ENCODE measurements at regions not wholly inside any gene's neighbourhood (a gene's known extent, or its start where the extent isn't known, plus 50 kb on each side); places are given as distances from the start of the nearest gene placed in this dataset.

DNA sequence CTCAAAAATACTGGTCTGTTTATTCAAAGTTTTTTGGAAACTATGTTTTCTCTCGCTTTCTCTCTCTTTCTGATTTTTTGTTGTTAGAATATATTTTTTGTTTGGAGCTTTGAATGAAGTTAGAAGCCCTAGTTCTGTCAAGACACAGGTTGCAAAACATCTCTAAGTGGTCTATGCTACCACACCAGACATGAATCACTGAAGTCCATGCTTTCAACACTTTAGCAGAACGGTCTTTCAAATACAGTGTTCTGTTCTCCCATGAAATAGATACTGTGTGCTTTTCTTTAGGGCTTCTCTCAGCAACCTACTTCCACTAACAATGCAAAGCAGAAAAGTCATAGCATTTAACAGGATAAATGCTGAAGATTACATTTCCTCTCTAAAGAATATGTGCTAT lies 392.5 kb downstream of the TMEM167A start:
- no peaks in the 10 kb centered on the region for H3K79me2 ChIP-seq (ENCODE audit: insufficient read depth, low read length)
- ChIA-PET CTCF (no interaction called here), POLR2A (no interaction called here), RAD21 (ENCODE audit: low non-redundant PET in 1 of 2, low total read pairs in 2 of 2, uncharacterized antibody in 2 of 2, unreplicated experiment in 2 of 2) (no interaction called here)
- ATAC-seq (no peak), DNase-seq (ENCODE audit: low read depth, low spot score) (no peak)
- no peak overlapping the region for H3K4me2 ChIP-seq (ENCODE audit: low read length)
- H2AFZ ChIP-seq (ENCODE audit: low read depth, low read length, poor library complexity, severe bottlenecking) = no peak overlapping the region
- no peak overlapping the region for H3K9ac ChIP-seq (ENCODE audit: low read length)
- no peaks in the 10 kb centered on the region for H4K20me1 ChIP-seq (ENCODE audit: insufficient read depth)
- no peak overlapping the region for H3K27ac ChIP-seq (ENCODE audit: low read depth, low read length)
- no peaks in the 10 kb centered on the region for H3K27me3 ChIP-seq (ENCODE audit: insufficient read depth, low read length)
- intact Hi-C loops (cut with micrococcal nuclease) = no loop called here
- H3K4me3 ChIP-seq (replicated peaks in 1 of 2; ENCODE audit: low read depth in 1 of 2, low read length in 2 of 2) = no peak overlapping the region
- no peaks in the 10 kb centered on the region for H3K9me2 ChIP-seq (ENCODE audit: insufficient read depth)
- BruUV-seq (replicated peaks) = no TSS peak
- no peaks in the 10 kb centered on the region for H3K36me3 ChIP-seq (ENCODE audit: control insufficient read depth in 1 of 2, insufficient read depth in 2 of 2, low read length in 2 of 2)
- H3K4me1 ChIP-seq (ENCODE audit: control insufficient read depth in 1 of 2, insufficient read depth in 2 of 2, low read length in 2 of 2) = no peaks in the 10 kb centered on the region
- no peaks in the 10 kb centered on the region for H3K9me3 ChIP-seq (ENCODE audit: control insufficient read depth in 1 of 2, insufficient read depth in 1 of 2, low read depth in 1 of 2, low read length in 2 of 2)
- TF ChIP-seq, protein P1, sequence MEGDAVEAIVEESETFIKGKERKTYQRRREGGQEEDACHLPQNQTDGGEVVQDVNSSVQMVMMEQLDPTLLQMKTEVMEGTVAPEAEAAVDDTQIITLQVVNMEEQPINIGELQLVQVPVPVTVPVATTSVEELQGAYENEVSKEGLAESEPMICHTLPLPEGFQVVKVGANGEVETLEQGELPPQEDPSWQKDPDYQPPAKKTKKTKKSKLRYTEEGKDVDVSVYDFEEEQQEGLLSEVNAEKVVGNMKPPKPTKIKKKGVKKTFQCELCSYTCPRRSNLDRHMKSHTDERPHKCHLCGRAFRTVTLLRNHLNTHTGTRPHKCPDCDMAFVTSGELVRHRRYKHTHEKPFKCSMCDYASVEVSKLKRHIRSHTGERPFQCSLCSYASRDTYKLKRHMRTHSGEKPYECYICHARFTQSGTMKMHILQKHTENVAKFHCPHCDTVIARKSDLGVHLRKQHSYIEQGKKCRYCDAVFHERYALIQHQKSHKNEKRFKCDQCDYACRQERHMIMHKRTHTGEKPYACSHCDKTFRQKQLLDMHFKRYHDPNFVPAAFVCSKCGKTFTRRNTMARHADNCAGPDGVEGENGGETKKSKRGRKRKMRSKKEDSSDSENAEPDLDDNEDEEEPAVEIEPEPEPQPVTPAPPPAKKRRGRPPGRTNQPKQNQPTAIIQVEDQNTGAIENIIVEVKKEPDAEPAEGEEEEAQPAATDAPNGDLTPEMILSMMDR (IDR thresholded peaks at IDR 0.05 in 2 of 3, conservative IDR thresholded peaks at IDR 0.05 in 1 of 3; ENCODE audit: borderline replicate concordance in 1 of 3, insufficient read depth in 1 of 3, low read depth in 2 of 3, low read length in 2 of 3) = no peak
- TF ChIP-seq POLR2A (IDR thresholded peaks at IDR 0.05; ENCODE audit: borderline replicate concordance, extremely low read depth, insufficient read depth, insufficient read length) (no peak), CBX3 (IDR thresholded peaks at IDR 0.05; ENCODE audit: low read depth) (no peak), EZH2 (IDR thresholded peaks at IDR 0.05) (no peak), POLR2AphosphoS5 (IDR thresholded peaks at IDR 0.05; ENCODE audit: low read depth, low read length) (no peak), SRF (IDR thresholded peaks at IDR 0.05; ENCODE audit: low read depth) (no peak), EGR1 (IDR thresholded peaks at IDR 0.05; ENCODE audit: low read depth) (no peak), YY1 (IDR thresholded peaks at IDR 0.05; ENCODE audit: extremely low read depth, insufficient replicate concordance, low read depth, low read length) (no peak), ZNF274 (IDR thresholded peaks at IDR 0.05; ENCODE audit: low read depth, low read length) (no peak), JUND (IDR thresholded peaks at IDR 0.05) (no peak), FOSL1 (IDR thresholded peaks at IDR 0.05; ENCODE audit: low read depth) (no peak)
- TF ChIP-seq, protein P2, sequence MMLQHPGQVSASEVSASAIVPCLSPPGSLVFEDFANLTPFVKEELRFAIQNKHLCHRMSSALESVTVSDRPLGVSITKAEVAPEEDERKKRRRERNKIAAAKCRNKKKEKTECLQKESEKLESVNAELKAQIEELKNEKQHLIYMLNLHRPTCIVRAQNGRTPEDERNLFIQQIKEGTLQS (IDR thresholded peaks at IDR 0.05) = no peak
- TF ChIP-seq, protein P3, sequence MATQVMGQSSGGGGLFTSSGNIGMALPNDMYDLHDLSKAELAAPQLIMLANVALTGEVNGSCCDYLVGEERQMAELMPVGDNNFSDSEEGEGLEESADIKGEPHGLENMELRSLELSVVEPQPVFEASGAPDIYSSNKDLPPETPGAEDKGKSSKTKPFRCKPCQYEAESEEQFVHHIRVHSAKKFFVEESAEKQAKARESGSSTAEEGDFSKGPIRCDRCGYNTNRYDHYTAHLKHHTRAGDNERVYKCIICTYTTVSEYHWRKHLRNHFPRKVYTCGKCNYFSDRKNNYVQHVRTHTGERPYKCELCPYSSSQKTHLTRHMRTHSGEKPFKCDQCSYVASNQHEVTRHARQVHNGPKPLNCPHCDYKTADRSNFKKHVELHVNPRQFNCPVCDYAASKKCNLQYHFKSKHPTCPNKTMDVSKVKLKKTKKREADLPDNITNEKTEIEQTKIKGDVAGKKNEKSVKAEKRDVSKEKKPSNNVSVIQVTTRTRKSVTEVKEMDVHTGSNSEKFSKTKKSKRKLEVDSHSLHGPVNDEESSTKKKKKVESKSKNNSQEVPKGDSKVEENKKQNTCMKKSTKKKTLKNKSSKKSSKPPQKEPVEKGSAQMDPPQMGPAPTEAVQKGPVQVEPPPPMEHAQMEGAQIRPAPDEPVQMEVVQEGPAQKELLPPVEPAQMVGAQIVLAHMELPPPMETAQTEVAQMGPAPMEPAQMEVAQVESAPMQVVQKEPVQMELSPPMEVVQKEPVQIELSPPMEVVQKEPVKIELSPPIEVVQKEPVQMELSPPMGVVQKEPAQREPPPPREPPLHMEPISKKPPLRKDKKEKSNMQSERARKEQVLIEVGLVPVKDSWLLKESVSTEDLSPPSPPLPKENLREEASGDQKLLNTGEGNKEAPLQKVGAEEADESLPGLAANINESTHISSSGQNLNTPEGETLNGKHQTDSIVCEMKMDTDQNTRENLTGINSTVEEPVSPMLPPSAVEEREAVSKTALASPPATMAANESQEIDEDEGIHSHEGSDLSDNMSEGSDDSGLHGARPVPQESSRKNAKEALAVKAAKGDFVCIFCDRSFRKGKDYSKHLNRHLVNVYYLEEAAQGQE (IDR thresholded peaks at IDR 0.05; ENCODE audit: low read depth) = no peak
